Breast epithelium (tissue), 3 donors: ENCODE measurements at regions not wholly inside any gene's neighbourhood (a gene's known extent, or its start where the extent isn't known, plus 50 kb on each side); places are given as distances from the start of the nearest gene placed in this dataset.

Experiments
- POLR2A ChIP-seq: fragments of 450-650 bp; IDR thresholded peaks from one replicate; pipeline ENCODE4 v1.6.1; 2016; ENCODE audit warnings: antibody characterized with exemption, mild to moderate bottlenecking, moderate library complexity
- POLR2AphosphoS5 ChIP-seq, 3 donors: sonication (generic); formaldehyde crosslinking; IDR thresholded peaks; one replicate each; pipeline ENCODE4 v1.6.1; 2017; ENCODE audit warnings: antibody characterized with exemption in 3 of 3
- TF ChIP-seq, protein P1 (sequence below), 3 donors: fragments of 450-650 bp; IDR thresholded peaks; one replicate each; pipeline ENCODE4 v1.5.1; 2016 to 2017; ENCODE audit warnings: antibody characterized with exemption in 3 of 3, mild to moderate bottlenecking in 3 of 3, moderate library complexity in 3 of 3

GRCh38 chr7:49111706-49112105 is 187.4 kb downstream of the CDC14C start:
- TF ChIP-seq, protein P1, sequence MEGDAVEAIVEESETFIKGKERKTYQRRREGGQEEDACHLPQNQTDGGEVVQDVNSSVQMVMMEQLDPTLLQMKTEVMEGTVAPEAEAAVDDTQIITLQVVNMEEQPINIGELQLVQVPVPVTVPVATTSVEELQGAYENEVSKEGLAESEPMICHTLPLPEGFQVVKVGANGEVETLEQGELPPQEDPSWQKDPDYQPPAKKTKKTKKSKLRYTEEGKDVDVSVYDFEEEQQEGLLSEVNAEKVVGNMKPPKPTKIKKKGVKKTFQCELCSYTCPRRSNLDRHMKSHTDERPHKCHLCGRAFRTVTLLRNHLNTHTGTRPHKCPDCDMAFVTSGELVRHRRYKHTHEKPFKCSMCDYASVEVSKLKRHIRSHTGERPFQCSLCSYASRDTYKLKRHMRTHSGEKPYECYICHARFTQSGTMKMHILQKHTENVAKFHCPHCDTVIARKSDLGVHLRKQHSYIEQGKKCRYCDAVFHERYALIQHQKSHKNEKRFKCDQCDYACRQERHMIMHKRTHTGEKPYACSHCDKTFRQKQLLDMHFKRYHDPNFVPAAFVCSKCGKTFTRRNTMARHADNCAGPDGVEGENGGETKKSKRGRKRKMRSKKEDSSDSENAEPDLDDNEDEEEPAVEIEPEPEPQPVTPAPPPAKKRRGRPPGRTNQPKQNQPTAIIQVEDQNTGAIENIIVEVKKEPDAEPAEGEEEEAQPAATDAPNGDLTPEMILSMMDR (IDR thresholded peaks at IDR 0.05): no peak
- TF ChIP-seq POLR2A: no peak
- no peak for TF ChIP-seq POLR2AphosphoS5 (IDR thresholded peaks at IDR 0.05)
